K562 (cell line): ENCODE measurements at regions not wholly inside any gene's neighbourhood (a gene's known extent, or its start where the extent isn't known, plus 50 kb on each side); places are given as distances from the start of the nearest gene placed in this dataset.
A peak's percentile ranks its signal among the peaks of the same experiment; 100 is the strongest.

Source experiments
- ATF1 ChIP-seq, 2 experiments: fragments of 450-650 bp in 1 of 2; IDR thresholded peaks; 2 replicates each; pipeline ENCODE4 v1.6.1; 2016; ENCODE audit warnings: missing compliant biosample characterization in 1 of 2, missing genetic modification characterization in 1 of 2
- BACH1 ChIP-seq: fragments of 200-800 bp; sonication (Bioruptor generic); IDR thresholded peaks from 2 replicates; pipeline ENCODE4 v1.6.1; 2016; ENCODE audit warnings: missing genetic modification characterization, missing compliant biosample characterization
- CREM ChIP-seq: IDR thresholded peaks from 2 replicates; pipeline ENCODE4 v1.6.1; 2014; ENCODE audit warnings: antibody characterized with exemption, low read depth
- ELF1 ChIP-seq: fragments of 200-800 bp; sonication (Bioruptor generic); IDR thresholded peaks from 2 replicates; pipeline ENCODE4 v1.6.1; 2016; ENCODE audit warnings: missing genetic modification characterization, missing compliant biosample characterization
- ETV1 ChIP-seq: fragments of 450-650 bp; conservative IDR thresholded peaks from 2 replicates; pipeline ENCODE4 v1.6.1; 2016; ENCODE audit warnings: missing genetic modification characterization, control low read depth, low read depth, missing compliant biosample characterization
- FOXA3 ChIP-seq, 2 experiments: fragments of 450-650 bp in 1 of 2; sonication (generic) in 1 of 2; formaldehyde crosslinking; IDR thresholded peaks in 1 of 2; conservative IDR thresholded peaks in 1 of 2; 2 replicates each; pipeline versions ENCODE4 v1.4.0 to v1.8.0; 2020 to 2022; ENCODE audit warnings: mild to moderate bottlenecking in 2 of 2, missing genetic modification reagents in 1 of 2
- FOXK2 ChIP-seq, 2 experiments: fragments of 450-650 bp; IDR thresholded peaks in 1 of 2; conservative IDR thresholded peaks in 1 of 2; 2 replicates each; pipeline ENCODE4 v1.6.1; 2016; ENCODE audit warnings: low read depth in 2 of 2, mild to moderate bottlenecking in 1 of 2
- GTF2A2 ChIP-seq: IDR thresholded peaks from 2 replicates; pipeline ENCODE4 v1.6.1; 2016; ENCODE audit warnings: mild to moderate bottlenecking, missing genetic modification characterization, missing compliant biosample characterization
- HDAC8 ChIP-seq: fragments of 450-650 bp; IDR thresholded peaks from 2 replicates; pipeline ENCODE4 v1.6.1; 2016; ENCODE audit warnings: mild to moderate bottlenecking, missing genetic modification characterization, moderate library complexity, missing compliant biosample characterization
- IRF2 ChIP-seq: sonication (generic); formaldehyde crosslinking; IDR thresholded peaks from 2 replicates; pipeline ENCODE4 v1.8.1; 2022; ENCODE audit warnings: mild to moderate bottlenecking, missing genetic modification reagents
- KLF6 ChIP-seq: fragments of 250-450 bp; sonication (Bioruptor Pico); IDR thresholded peaks from 2 replicates; pipeline ENCODE4 v1.4.0; 2020; ENCODE audit warnings: mild to moderate bottlenecking, moderate library complexity, borderline replicate concordance
- RAD21 ChIP-seq, 2 experiments: fragments of 250-450 bp in 1 of 2; fragments of 450-650 bp in 1 of 2; sonication (Bioruptor Pico) in 1 of 2; formaldehyde crosslinking in 1 of 2; IDR thresholded peaks in 1 of 2; conservative IDR thresholded peaks in 1 of 2; 2 replicates each; pipeline versions ENCODE4 v1.4.0 to v1.8.0; 2020 to 2022; ENCODE audit warnings: mild to moderate bottlenecking in 2 of 2, moderate library complexity in 1 of 2
- TEAD4 ChIP-seq, 2 experiments: sonication (generic) in 1 of 2; formaldehyde crosslinking in 1 of 2; IDR thresholded peaks; 2 replicates each; pipeline versions ENCODE4 v1.6.1 to v1.8.0; 2012 to 2022; ENCODE audit warnings: borderline replicate concordance in 1 of 2, inconsistent platforms in 1 of 2, low read length in 1 of 2, mild to moderate bottlenecking in 1 of 2, missing genetic modification reagents in 1 of 2
- TOE1 ChIP-seq, 2 experiments: fragments of 450-650 bp in 1 of 2; sonication (generic) in 1 of 2; formaldehyde crosslinking in 1 of 2; IDR thresholded peaks; 2 replicates each; pipeline versions ENCODE4 v1.7.1 to v1.8.0; 2016 to 2022; ENCODE audit warnings: borderline replicate concordance in 2 of 2, mild to moderate bottlenecking in 2 of 2, antibody characterized with exemption in 1 of 2, inconsistent platforms in 1 of 2, low read depth in 1 of 2, missing genetic modification reagents in 1 of 2, moderate library complexity in 1 of 2
- ZKSCAN8 ChIP-seq: fragments of 200-800 bp; sonication (Bioruptor generic); IDR thresholded peaks from 2 replicates; pipeline ENCODE4 v1.6.1; 2016; ENCODE audit warnings: missing genetic modification characterization, missing compliant biosample characterization
- ZNF224 ChIP-seq: sonication (generic); formaldehyde crosslinking; IDR thresholded peaks from 2 replicates; pipeline ENCODE4 v1.8.0; 2022; ENCODE audit warnings: mild to moderate bottlenecking, missing genetic modification reagents
- ZNF280A ChIP-seq: fragments of 450-650 bp; IDR thresholded peaks from 2 replicates; pipeline ENCODE4 v1.6.1; 2018; ENCODE audit warnings: mild to moderate bottlenecking, low read depth; ENCODE audit not compliant: partially characterized antibody

GRCh38 chr2:216777637-216778273, 82.1 kb downstream of the TNP1 start (continued):
- 0 out of 2 replicates have a peak, but pooled peaks have one; percentile 38 for TF ChIP-seq TEAD4 (IDR thresholded peaks at IDR 0.05; ENCODE audit: low read length)
- no peak for TF ChIP-seq TEAD4 (CRISPR knock-in tag; IDR thresholded peaks at IDR 0.05; ENCODE audit: borderline replicate concordance)
- TF ChIP-seq RAD21 (CRISPR knock-in tag; conservative IDR thresholded peaks at IDR 0.05 in 1 of 2, IDR thresholded peaks at IDR 0.05 in 1 of 2), result peak; percentile 84 to 90
- peak; percentile 13; the same call in 1 of the 2 replicates for TF ChIP-seq BACH1 (tag)
- TF ChIP-seq ELF1 (tag), result 0 out of 2 replicates have a peak, but pooled peaks have one; percentile 25
- TF ChIP-seq CREM, result peak; percentile 52; the same call in 1 of the 2 replicates
- no peak for TF ChIP-seq TOE1 (IDR thresholded peaks at IDR 0.05; ENCODE audit: borderline replicate concordance)
- no peak for TF ChIP-seq TOE1 (CRISPR knock-in tag; IDR thresholded peaks at IDR 0.05; ENCODE audit: borderline replicate concordance, low read depth)
- no peak for TF ChIP-seq ZNF280A
- no peak for TF ChIP-seq HDAC8 (tag)
- TF ChIP-seq ZKSCAN8 (CRISPR knock-in tag), result peak; percentile 75; the same call in 1 of the 2 replicates
- peak; percentile 84 to 89 for TF ChIP-seq FOXK2 (conservative IDR thresholded peaks at IDR 0.05 in 1 of 2, IDR thresholded peaks at IDR 0.05 in 1 of 2; ENCODE audit: low read depth in 2 of 2)
- TF ChIP-seq ATF1 (CRISPR knock-in tag; IDR thresholded peaks at IDR 0.05), result no peak
- TF ChIP-seq ATF1 (tag; IDR thresholded peaks at IDR 0.05), result 0 out of 2 replicates have a peak, but pooled peaks have one; percentile 18
- TF ChIP-seq FOXA3 (CRISPR knock-in tag; conservative IDR thresholded peaks at IDR 0.05 in 1 of 2, IDR thresholded peaks at IDR 0.05 in 1 of 2), result 0 out of 4 replicates have a peak, but pooled peaks of 1 of the 2 experiments have one; percentile 3
- TF ChIP-seq ZNF224 (CRISPR knock-in tag), result no peak
- TF ChIP-seq ETV1 (tag), result 0 out of 2 replicates have a peak, but pooled peaks have one; percentile 20
- TF ChIP-seq GTF2A2 (tag), result no peak
- TF ChIP-seq IRF2 (CRISPR knock-in tag), result no peak
- no peak for TF ChIP-seq KLF6 (CRISPR knock-in tag)
- TF ChIP-seq, all 486 proteins: peak for 44
